C4-2B (cell line): ENCODE measurements at regions not wholly inside any gene's neighbourhood (a gene's known extent, or its start where the extent isn't known, plus 50 kb on each side); places are given as distances from the start of the nearest gene placed in this dataset.

ENCODE experiments used
- H3K27ac ChIP-seq: fragments of 450-650 bp; 2 replicates; pipeline ENCODE4 v1.5.1; 2017
- CTCF ChIP-seq: fragments of 450-650 bp; conservative IDR thresholded peaks from 2 replicates; pipeline ENCODE4 v1.5.1; 2017; ENCODE audit warnings: mild to moderate bottlenecking
- ZFX ChIP-seq: fragments of 450-650 bp; IDR thresholded peaks from 2 replicates; pipeline ENCODE4 v1.6.1; 2017

- H3K27ac ChIP-seq: no peak overlapping the region
- TF ChIP-seq CTCF (no peak), ZFX (no peak)
Observed at GRCh38 chr3:41026394-41027177, 172.7 kb upstream of the CTNNB1 start.

GRCh38 chr3:41029356-41029755, 169.9 kb upstream of the CTNNB1 start:
- H3K27ac ChIP-seq: no peak overlapping the region
- TF ChIP-seq ZFX (no peak), CTCF (no peak)

- no peak overlapping the region for H3K27ac ChIP-seq
- no peak for TF ChIP-seq CTCF
- no peak for TF ChIP-seq ZFX
Observed at GRCh38 chr3:41030220-41030619, 169.1 kb upstream of the CTNNB1 start.

- H3K27ac ChIP-seq: no peak overlapping the region
- TF ChIP-seq ZFX (no peak), CTCF (no peak)
Observed at GRCh38 chr3:41031401-41031800, 167.9 kb upstream of the CTNNB1 start.

- TF ChIP-seq ZFX: no peak
- no peak overlapping the region for H3K27ac ChIP-seq
Observed at GRCh38 chr3:41033956-41034519, 165.3 kb upstream of the CTNNB1 start.

- no peak for TF ChIP-seq CTCF
- TF ChIP-seq ZFX: no peak
- H3K27ac ChIP-seq: no peak overlapping the region
Observed at GRCh38 chr3:41035456-41036022, 163.8 kb upstream of the CTNNB1 start.

GRCh38 chr3:41037651-41038334, 161.5 kb upstream of the CTNNB1 start:
- TF ChIP-seq ZFX (no peak), CTCF (no peak)
- no peak overlapping the region for H3K27ac ChIP-seq
